ENCODE measurements at regions not wholly inside any gene's neighbourhood (a gene's known extent, or its start where the extent isn't known, plus 50 kb on each side); places are given as distances from the start of the nearest gene placed in this dataset.

GRCh38 chr12:11539156-11539555, 110.3 kb upstream of the ETV6 start:
- TF ChIP-seq CTCF (conservative IDR thresholded peaks at IDR 0.05; ENCODE audit: low read depth, low read length): no peak
- no peak for TF ChIP-seq NFE2L2 (IDR thresholded peaks at IDR 0.05; ENCODE audit: low read depth, low read length)
- TF ChIP-seq POLR2A (IDR thresholded peaks at IDR 0.05; ENCODE audit: low read depth, low read length): no peak
- no peak for TF ChIP-seq RFX5 (IDR thresholded peaks at IDR 0.05; ENCODE audit: low read depth, low read length)
- TF ChIP-seq USF2 (IDR thresholded peaks at IDR 0.05; ENCODE audit: low read depth, low read length): no peak
- TF ChIP-seq SMC3 (IDR thresholded peaks at IDR 0.05; ENCODE audit: low read depth, low read length): no peak
- TF ChIP-seq RCOR1 (IDR thresholded peaks at IDR 0.05; ENCODE audit: insufficient replicate concordance, low read length): no peak
- no peak for TF ChIP-seq RAD21 (IDR thresholded peaks at IDR 0.05; ENCODE audit: low read length)
- TF ChIP-seq MAZ (IDR thresholded peaks at IDR 0.05; ENCODE audit: borderline replicate concordance, low read depth, low read length): no peak
- TF ChIP-seq CEBPB (IDR thresholded peaks at IDR 0.05; ENCODE audit: low read depth, low read length): no peak
- no peak for TF ChIP-seq MXI1 (IDR thresholded peaks at IDR 0.05; ENCODE audit: borderline replicate concordance, low read depth, low read length)
- no peak for TF ChIP-seq MAFK (IDR thresholded peaks at IDR 0.05; ENCODE audit: low read depth, low read length)
